ENCODE measurements at regions not wholly inside any gene's neighbourhood (a gene's known extent, or its start where the extent isn't known, plus 50 kb on each side); places are given as distances from the start of the nearest gene placed in this dataset.

GRCh38 chrX:82912382-82912781, 595.7 kb upstream of the POU3F4 start:
- DNase-seq, result no peak

- DNase-seq, result no peak
Observed at GRCh38 chrX:82934980-82935379, 573.1 kb upstream of the POU3F4 start.

- DNase-seq, result no peak
Observed at GRCh38 chrX:82945332-82945731, 562.8 kb upstream of the POU3F4 start.

GRCh38 chrX:82961129-82961528, 547.0 kb upstream of the POU3F4 start:
- DNase-seq, result no peak

GRCh38 chrX:82973646-82974045, 534.4 kb upstream of the POU3F4 start:
- DNase-seq, result peak in 1 of 2 donors; percentile 3

- no peak for DNase-seq
Observed at GRCh38 chrX:82998163-82998562, 509.9 kb upstream of the POU3F4 start.

- no peak for DNase-seq
Observed at GRCh38 chrX:83004012-83004411, 504.1 kb upstream of the POU3F4 start.

GRCh38 chrX:83008415-83008814, 499.7 kb upstream of the POU3F4 start:
- no peak for DNase-seq

GRCh38 chrX:83019258-83019657, 488.8 kb upstream of the POU3F4 start:
- DNase-seq, result no peak

GRCh38 chrX:83022020-83022419, 486.1 kb upstream of the POU3F4 start:
- DNase-seq, result no peak
